Activated CD8-positive, alpha-beta memory T cell treated with anti-CD3 and anti-CD28 coated beads, Interleukin-2, amount 10 ng/mL, durations not matched to agents 7 days and 5 days (primary cell): ENCODE measurements at regions not wholly inside any gene's neighbourhood (a gene's known extent, or its start where the extent isn't known, plus 50 kb on each side); places are given as distances from the start of the nearest gene placed in this dataset.
"Not testable (repeated sequence)": the region's sequence is repeated elsewhere in the genome, so short reads cannot be mapped to it uniquely, and the experiment has no call there.

Experiments
- ATAC-seq: fragments of 150-1000 bp; cut with Tn5 transposase; one replicate; pipeline ENCODE4 v1.10.0; 2021; ENCODE audit warnings: moderate library complexity
- CTCF ChIA-PET: fragments of 350-600 bp; sonication (Branson Sonifier 250); formaldehyde crosslinking; loops from one replicate; lab custom pipeline; 2021; ENCODE audit warnings: antibody characterized with exemption; lab: Charles Lee
- DNase-seq: peaks from one replicate; pipeline ENCODE4 v3.0.0-alpha.2; 2020
- H3K27ac Mint-ChIP-seq: one replicate; pipeline ENCODE4 v1.8.0; 2021; ENCODE audit warnings: mild to moderate bottlenecking, mixed read lengths
- H3K27me3 Mint-ChIP-seq: one replicate; pipeline ENCODE4 v1.8.0; 2021; ENCODE audit warnings: mixed read lengths
- H3K36me3 Mint-ChIP-seq: one replicate; pipeline ENCODE4 v1.8.0; 2021; ENCODE audit warnings: mild to moderate bottlenecking, mixed read lengths
- H3K4me1 Mint-ChIP-seq: one replicate; pipeline ENCODE4 v1.8.0; 2021; ENCODE audit warnings: mixed read lengths
- H3K4me3 Mint-ChIP-seq: one replicate; pipeline ENCODE4 v1.8.0; 2021; ENCODE audit warnings: mild to moderate bottlenecking, moderate library complexity, mixed read lengths
- H3K9me3 Mint-ChIP-seq: one replicate; pipeline ENCODE4 v1.8.0; 2022; ENCODE audit warnings: low read depth, mixed read lengths

- no peaks in the 10 kb centered on the region for H3K9me3 Mint-ChIP-seq
- DNase-seq (no peak), ATAC-seq (no peak)
- no peaks in the 10 kb centered on the region for H3K27me3 Mint-ChIP-seq
- no peaks in the 10 kb centered on the region for H3K36me3 Mint-ChIP-seq
- H3K27ac Mint-ChIP-seq: no peak overlapping the region
- H3K4me3 Mint-ChIP-seq: no peak overlapping the region
- peaks cover 2% of the 10 kb centered on the region for H3K4me1 Mint-ChIP-seq
- CTCF ChIA-PET: no interaction called here
Measured at GRCh38 chr7:101718363-101719122, 89.4 kb upstream of the MYL10 start.

GRCh38 chr7:101719123-101719470 is 90.0 kb upstream of the MYL10 start:
- ATAC-seq: no peak
- no peak overlapping the region for H3K27ac Mint-ChIP-seq
- no peaks in the 10 kb centered on the region for H3K36me3 Mint-ChIP-seq
- H3K9me3 Mint-ChIP-seq: no peaks in the 10 kb centered on the region
- CTCF ChIA-PET: interaction anchor here (1.1 kb wide), 1 partner anchor 517 kb away, joined by 3 read pairs; no protein-coding TSS in a partner anchor
- no peak for DNase-seq
- H3K4me1 Mint-ChIP-seq: peaks cover 2% of the 10 kb centered on the region
- H3K27me3 Mint-ChIP-seq: no peaks in the 10 kb centered on the region
- no peak overlapping the region for H3K4me3 Mint-ChIP-seq

DNA sequence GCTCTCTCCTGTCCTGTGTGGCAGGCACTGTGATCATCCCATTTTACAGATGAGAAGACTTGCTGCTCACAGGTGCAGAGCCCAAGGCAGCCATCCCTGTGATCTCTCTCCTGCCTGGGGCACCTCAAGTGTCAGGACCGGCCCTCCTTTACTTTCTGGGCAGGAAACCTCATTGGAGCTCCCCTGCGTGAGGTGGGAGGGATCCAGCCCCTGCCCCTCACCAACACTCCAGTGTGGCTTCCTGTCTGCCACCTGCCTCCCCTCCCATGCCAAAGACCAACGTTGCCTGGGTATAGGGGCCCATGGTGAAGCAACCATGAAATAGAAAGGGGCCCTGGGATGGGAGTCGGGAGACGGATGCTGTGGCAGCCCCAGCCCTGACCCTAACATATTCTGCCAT is 91.2 kb upstream of the MYL10 start:
- H3K36me3 Mint-ChIP-seq: no peaks in the 10 kb centered on the region
- H3K4me3 Mint-ChIP-seq: no peak overlapping the region
- no peak overlapping the region for H3K27ac Mint-ChIP-seq
- peaks cover 2% of the 10 kb centered on the region for H3K4me1 Mint-ChIP-seq
- DNase-seq: no peak
- no peaks in the 10 kb centered on the region for H3K27me3 Mint-ChIP-seq
- CTCF ChIA-PET: interaction anchor here (1.1 kb wide), 1 partner anchor 516 kb away, joined by 3 read pairs; no protein-coding TSS in a partner anchor
- ATAC-seq: no peak
- no peaks in the 10 kb centered on the region for H3K9me3 Mint-ChIP-seq

- no peaks in the 10 kb centered on the region for H3K36me3 Mint-ChIP-seq
- no peak overlapping the region for H3K27ac Mint-ChIP-seq
- H3K27me3 Mint-ChIP-seq: no peaks in the 10 kb centered on the region
- no peak for ATAC-seq
- peaks cover 2% of the 10 kb centered on the region for H3K4me1 Mint-ChIP-seq
- H3K4me3 Mint-ChIP-seq: no peak overlapping the region
- no peak for DNase-seq
- no peaks in the 10 kb centered on the region for H3K9me3 Mint-ChIP-seq
- CTCF ChIA-PET: no interaction called here
Measured at GRCh38 chr7:101722247-101722646, 93.2 kb upstream of the MYL10 start.

DNA sequence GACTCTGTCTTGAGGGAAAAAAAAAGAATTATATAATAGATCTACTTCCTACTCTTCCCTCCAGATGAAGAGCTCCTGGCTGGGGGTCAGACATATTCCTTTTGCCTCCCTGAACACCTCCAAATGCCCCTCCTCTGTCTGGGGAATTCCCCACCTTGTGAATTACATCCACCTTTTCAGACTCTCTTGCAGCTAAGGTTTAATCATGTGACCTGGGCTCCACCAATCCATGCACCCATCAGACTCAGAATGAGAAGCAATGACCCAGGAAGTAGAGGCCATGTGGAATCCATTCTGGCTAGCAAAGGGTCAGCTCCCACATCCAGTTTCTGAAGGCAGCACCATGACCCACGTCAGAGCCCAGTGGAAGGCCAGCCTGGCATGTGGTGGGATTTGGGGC is 93.6 kb upstream of the CUX1 start:
- Mint-ChIP-seq H3K9me3 (no peaks in the 10 kb centered on the region), H3K27me3 (no peaks in the 10 kb centered on the region), H3K36me3 (no peaks in the 10 kb centered on the region), H3K4me3 (no peak overlapping the region), H3K27ac (no peak overlapping the region), H3K4me1 (peaks cover 2% of the 10 kb centered on the region)
- DNase-seq (no peak), ATAC-seq (no peak)
- CTCF ChIA-PET: no interaction called here

DNA sequence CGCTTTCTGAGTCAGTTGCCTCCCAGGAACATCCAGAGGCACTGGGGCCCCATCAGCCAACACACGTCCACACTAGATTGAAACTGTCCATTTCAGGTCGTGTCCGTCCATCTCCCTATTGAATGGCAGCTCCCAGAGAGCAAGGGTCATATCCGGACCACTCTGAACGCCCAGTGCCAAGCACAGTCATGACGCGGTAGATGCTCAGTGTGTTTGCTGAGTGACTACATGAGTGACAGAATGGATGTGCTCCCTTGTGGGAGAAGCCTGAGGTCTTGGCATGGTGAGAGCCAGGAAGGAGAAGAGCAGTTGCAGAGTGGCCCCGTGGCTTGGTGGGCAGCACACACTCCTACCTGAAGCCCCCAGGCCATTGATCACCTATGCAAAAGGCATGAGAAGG is 92.5 kb upstream of the CUX1 start:
- no peak overlapping the region for H3K27ac Mint-ChIP-seq
- CTCF ChIA-PET: no interaction called here
- ATAC-seq: no peak
- no peak for DNase-seq
- no peak overlapping the region for H3K4me3 Mint-ChIP-seq
- no peaks in the 10 kb centered on the region for H3K27me3 Mint-ChIP-seq
- H3K9me3 Mint-ChIP-seq: no peaks in the 10 kb centered on the region
- peaks cover 2% of the 10 kb centered on the region for H3K4me1 Mint-ChIP-seq
- no peaks in the 10 kb centered on the region for H3K36me3 Mint-ChIP-seq

DNA sequence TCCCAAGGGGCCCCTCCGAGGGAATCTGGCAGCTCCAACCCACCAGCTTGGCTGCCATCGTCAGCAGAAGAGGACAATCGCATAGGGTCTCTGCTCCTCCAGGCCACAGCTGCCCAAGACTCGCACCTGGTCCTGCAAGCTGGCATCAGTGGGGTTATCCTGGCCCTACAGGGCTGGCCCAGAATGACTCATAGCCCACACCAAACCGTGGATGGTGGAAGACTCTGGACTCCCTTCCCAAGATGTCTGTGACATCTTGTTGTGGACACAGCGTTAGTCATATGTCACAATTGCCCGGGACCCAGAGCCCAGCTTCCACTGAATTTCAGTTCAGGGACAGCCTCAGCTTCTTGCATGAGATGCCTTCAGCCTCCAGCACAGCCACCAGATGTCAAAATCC is 91.5 kb upstream of the CUX1 start:
- CTCF ChIA-PET: no interaction called here
- Mint-ChIP-seq H3K4me3 (no peak overlapping the region), H3K27me3 (no peaks in the 10 kb centered on the region), H3K27ac (no peak overlapping the region), H3K36me3 (no peaks in the 10 kb centered on the region), H3K9me3 (no peaks in the 10 kb centered on the region), H3K4me1 (no peaks in the 10 kb centered on the region)
- DNase-seq (no peak), ATAC-seq (no peak)

GRCh38 chr7:101727184-101727583 is 90.2 kb upstream of the CUX1 start:
- no peaks in the 10 kb centered on the region for H3K9me3 Mint-ChIP-seq
- CTCF ChIA-PET: no interaction called here
- peaks cover 2% of the 10 kb centered on the region for H3K27me3 Mint-ChIP-seq
- no peaks in the 10 kb centered on the region for H3K36me3 Mint-ChIP-seq
- no peak for ATAC-seq
- DNase-seq: no peak
- no peak overlapping the region for H3K27ac Mint-ChIP-seq
- H3K4me3 Mint-ChIP-seq: no peak overlapping the region
- no peaks in the 10 kb centered on the region for H3K4me1 Mint-ChIP-seq

DNA sequence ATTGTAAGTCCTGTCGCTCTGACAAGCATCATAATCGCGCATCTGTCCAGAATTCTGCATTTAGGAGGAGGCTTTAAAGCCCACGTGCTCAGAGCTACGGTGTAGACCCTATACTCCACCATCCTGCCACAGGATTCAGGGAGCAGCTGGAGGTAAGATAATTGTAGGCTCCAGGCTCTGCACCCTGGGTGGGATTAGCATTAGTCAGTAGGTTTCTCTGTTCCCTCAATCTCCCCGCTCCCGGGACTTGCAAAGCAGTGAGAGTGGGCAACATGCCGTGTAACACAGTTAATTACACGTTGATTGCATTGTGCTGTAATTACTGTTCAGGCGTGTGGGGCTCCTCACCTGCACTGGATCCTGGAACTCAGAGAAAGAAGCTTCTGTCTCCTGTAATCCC is 89.3 kb upstream of the CUX1 start:
- no peak for DNase-seq
- Mint-ChIP-seq H3K4me1 (no peaks in the 10 kb centered on the region), H3K36me3 (no peaks in the 10 kb centered on the region), H3K27me3 (peaks cover 2% of the 10 kb centered on the region), H3K27ac (no peak overlapping the region), H3K4me3 (no peak overlapping the region), H3K9me3 (no peaks in the 10 kb centered on the region)
- CTCF ChIA-PET: interaction anchor here (1.0 kb wide), 1 partner anchor 15 kb away, joined by 3 read pairs; no protein-coding TSS in a partner anchor
- ATAC-seq: no peak

DNA sequence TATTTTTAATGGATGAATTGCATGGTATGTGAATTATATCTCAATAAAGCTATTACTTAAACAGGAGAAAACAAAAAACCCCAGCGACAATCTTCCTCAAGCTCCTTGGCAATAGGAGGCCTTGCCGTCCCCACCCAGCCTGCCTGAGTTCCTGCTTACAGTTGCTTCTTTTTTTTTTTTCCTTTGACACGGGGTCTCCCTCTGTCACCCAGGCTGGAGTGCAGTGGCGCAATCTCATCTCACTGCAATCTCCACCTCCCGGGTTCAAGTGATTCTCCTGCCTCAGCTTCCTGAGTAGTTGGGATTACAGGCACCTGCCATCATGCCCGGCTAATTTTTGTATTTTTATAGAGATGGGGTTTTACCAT is 88.6 kb upstream of the CUX1 start:
- H3K4me3 Mint-ChIP-seq, H3K36me3 Mint-ChIP-seq, H3K4me1 Mint-ChIP-seq, H3K27me3 Mint-ChIP-seq, DNase-seq, ATAC-seq, H3K9me3 Mint-ChIP-seq, H3K27ac Mint-ChIP-seq: not testable (repeated sequence)
- CTCF ChIA-PET: interaction anchor here (1.0 kb wide), 1 partner anchor 15 kb away, joined by 3 read pairs; no protein-coding TSS in a partner anchor

GRCh38 chr7:101729241-101729883 is 88.1 kb upstream of the CUX1 start:
- Mint-ChIP-seq H3K9me3 (no peaks in the 10 kb centered on the region), H3K4me3 (no peak overlapping the region), H3K4me1 (peaks cover 3% of the 10 kb centered on the region), H3K36me3 (no peaks in the 10 kb centered on the region), H3K27me3 (peaks cover 2% of the 10 kb centered on the region), H3K27ac (no peak overlapping the region)
- ATAC-seq: no peak
- no peak for DNase-seq
- CTCF ChIA-PET: interaction anchor here (1.0 kb wide), 1 partner anchor 14 kb away, joined by 3 read pairs; no protein-coding TSS in a partner anchor

DNA sequence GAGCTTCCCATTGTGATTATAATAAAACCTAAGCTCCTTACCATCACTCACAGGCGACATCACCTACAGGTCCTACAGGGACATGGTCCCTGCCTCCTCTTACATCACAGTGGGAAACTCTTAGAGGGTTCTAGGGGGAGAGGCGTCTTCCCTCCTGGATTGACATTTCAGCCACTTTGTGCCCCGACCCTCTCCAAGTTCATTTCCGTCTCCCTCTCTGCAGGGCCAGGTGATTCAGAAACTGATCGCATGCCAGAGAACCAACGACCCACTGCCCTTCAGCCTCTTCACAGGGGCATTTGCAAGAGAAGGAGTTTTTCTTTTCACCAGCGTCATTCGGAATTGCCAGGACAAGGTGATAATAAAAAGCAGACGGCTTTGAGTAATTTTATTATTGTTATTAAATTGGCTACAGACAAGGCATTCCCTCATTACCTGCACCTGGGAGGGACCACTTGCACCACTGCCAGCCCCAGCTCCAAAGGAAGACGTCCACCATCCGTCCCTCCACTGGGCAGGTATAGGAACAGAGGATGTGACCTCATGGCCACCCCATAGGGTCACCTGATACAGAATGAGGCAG is 85.8 kb upstream of the CUX1 start:
- CTCF ChIA-PET: interaction anchor here (1.0 kb wide), 1 partner anchor 9 kb away, joined by 3 read pairs; no protein-coding TSS in a partner anchor
- no peaks in the 10 kb centered on the region for H3K9me3 Mint-ChIP-seq
- H3K4me1 Mint-ChIP-seq: peaks cover 5% of the 10 kb centered on the region
- H3K4me3 Mint-ChIP-seq: no peak overlapping the region
- no peak overlapping the region for H3K27ac Mint-ChIP-seq
- ATAC-seq (no peak), DNase-seq (no peak)
- H3K36me3 Mint-ChIP-seq: no peaks in the 10 kb centered on the region
- peaks cover 2% of the 10 kb centered on the region for H3K27me3 Mint-ChIP-seq

- H3K4me3 Mint-ChIP-seq: no peak overlapping the region
- peaks cover 2% of the 10 kb centered on the region for H3K27me3 Mint-ChIP-seq
- CTCF ChIA-PET: interaction anchor here (1.5 kb wide), 1 partner anchor 10 kb away, joined by 5 read pairs; no protein-coding TSS in a partner anchor
- no peaks in the 10 kb centered on the region for H3K36me3 Mint-ChIP-seq
- H3K27ac Mint-ChIP-seq: no peak overlapping the region
- ATAC-seq (peak; percentile 20), DNase-seq (no peak)
- peaks cover 5% of the 10 kb centered on the region for H3K4me1 Mint-ChIP-seq
- no peaks in the 10 kb centered on the region for H3K9me3 Mint-ChIP-seq
Measured at GRCh38 chr7:101733713-101734475, 83.5 kb upstream of the CUX1 start.
